H1 (cell line): ENCODE measurements at regions not wholly inside any gene's neighbourhood (a gene's known extent, or its start where the extent isn't known, plus 50 kb on each side); places are given as distances from the start of the nearest gene placed in this dataset.

Experiments used
- CTCF ChIA-PET: fragments of 300-600 bp; sonication (Branson Sonifier 250); formaldehyde crosslinking; loops from one replicate; lab custom pipeline; 2021; ENCODE audit not compliant: partially characterized antibody; lab: Charles Lee
- POLR2A ChIA-PET: fragments of 300-600 bp; sonication (Branson Sonifier 250); formaldehyde crosslinking; loops from one replicate; lab custom pipeline; 2021; ENCODE audit warnings: inconsistent platforms; ENCODE audit not compliant: partially characterized antibody; lab: Charles Lee
- DNase-seq, 2 experiments: peaks; one replicate each; pipeline versions ENCODE4 v3.0.0 to v3.0.0-alpha.2; 2010 to 2022; ENCODE audit warnings: low spot score in 2 of 2, low read depth in 1 of 2, mixed read lengths in 1 of 2
- FAIRE-seq: peaks from 2 replicates; lab custom pipeline; 2011; peaks lifted over from hg19 to GRCh38; lab: Jason Lieb, UNC
- H2AFZ ChIP-seq: 2 replicates; pipeline ENCODE4 v1.8.1; 2012; ENCODE audit warnings: low read length, inconsistent platforms
- H2AK5ac ChIP-seq: 2 replicates; pipeline ENCODE4 v1.6.1; 2013; ENCODE audit warnings: low read depth, low read length
- H2BK120ac ChIP-seq: replicated peaks from 2 replicates; pipeline ENCODE3; 2013; ENCODE audit warnings: low read depth, low read length, inconsistent platforms
- H2BK12ac ChIP-seq: 2 replicates; pipeline ENCODE4 v1.6.1; 2013; ENCODE audit warnings: low read depth, low read length
- H2BK15ac ChIP-seq: 2 replicates; pipeline ENCODE4 v1.6.1; 2013; ENCODE audit warnings: low read length
- H2BK20ac ChIP-seq: 2 replicates; pipeline ENCODE4 v1.6.1; 2013; ENCODE audit warnings: low read length
- H2BK5ac ChIP-seq: 2 replicates; pipeline ENCODE4 v1.6.1; 2013; ENCODE audit warnings: low read depth, low read length
- H3K14ac ChIP-seq: 2 replicates; pipeline ENCODE4 v1.6.1; 2013; ENCODE audit warnings: inconsistent platforms; ENCODE audit not compliant: insufficient read length
- H3K18ac ChIP-seq: 2 replicates; pipeline ENCODE4 v1.6.1; 2013; ENCODE audit warnings: low read length; ENCODE audit errors: extremely low read depth
- H3K23ac ChIP-seq: 2 replicates; pipeline ENCODE4 v1.6.1; 2013; ENCODE audit warnings: inconsistent platforms; ENCODE audit not compliant: insufficient read length
- H3K23me2 ChIP-seq: 2 replicates; pipeline ENCODE4 v1.6.1; 2013; ENCODE audit warnings: low read depth, low read length
- H3K27ac ChIP-seq: 2 replicates; pipeline ENCODE4 v1.6.1; 2011; ENCODE audit warnings: low read depth, low read length, inconsistent platforms
- H3K27me3 ChIP-seq, 4 experiments: replicated peaks in 1 of 4; 1 replicate in 1 of 4; 2 replicates in 3 of 4; pipeline versions ENCODE4 v1.6.1 to v1.8.1; 2011 to 2013; ENCODE audit warnings: low read length in 3 of 4, mild to moderate bottlenecking in 3 of 4, inconsistent platforms in 2 of 4, mixed read lengths in 2 of 4, moderate library complexity in 1 of 4; ENCODE audit not compliant: control insufficient read depth in 3 of 4, insufficient read depth in 3 of 4; ENCODE audit errors: extremely low read depth in 1 of 4
- H3K36me3 ChIP-seq, 4 experiments: 2 replicates each; pipeline versions ENCODE4 v1.6.1 to v1.8.1; 2011 to 2013; ENCODE audit warnings: mild to moderate bottlenecking in 4 of 4, low read length in 3 of 4, moderate library complexity in 2 of 4, control low read depth in 1 of 4, inconsistent platforms in 1 of 4; ENCODE audit not compliant: insufficient read depth in 4 of 4, control insufficient read depth in 2 of 4
- H3K4ac ChIP-seq: replicated peaks from 2 replicates; pipeline ENCODE3; 2013; ENCODE audit warnings: low read length, low read depth, mixed read lengths, inconsistent platforms; ENCODE audit not compliant: insufficient read length
- H3K4me1 ChIP-seq, 4 experiments: replicated peaks in 1 of 4; 1 replicate in 1 of 4; 2 replicates in 3 of 4; pipeline versions ENCODE4 v1.6.1 to v1.8.1; 2011 to 2013; ENCODE audit warnings: low read length in 3 of 4, inconsistent platforms in 2 of 4, mixed read lengths in 1 of 4; ENCODE audit not compliant: insufficient read depth in 4 of 4, control insufficient read depth in 3 of 4
- H3K4me2 ChIP-seq, 2 experiments: 2 replicates each; pipeline versions ENCODE4 v1.6.1 to v1.8.1; 2011 to 2013; ENCODE audit warnings: low read depth in 2 of 2, low read length in 2 of 2, control low read depth in 1 of 2, inconsistent platforms in 1 of 2, mild to moderate bottlenecking in 1 of 2; ENCODE audit not compliant: insufficient read depth in 1 of 2
- H3K4me3 ChIP-seq, 4 experiments: fragments of 200-600, 300-600 bp in 1 of 4; sonication (generic), shearing (Covaris generic), sonication (Bioruptor Twin) in 1 of 4; 2 replicates each; pipeline versions ENCODE4 v1.5.1 to v1.8.1; 2011 to 2016; ENCODE audit warnings: low read length in 4 of 4, low read depth in 3 of 4, control low read depth in 2 of 4, inconsistent platforms in 2 of 4, mild to moderate bottlenecking in 2 of 4, mixed read lengths in 1 of 4, moderate library complexity in 1 of 4; ENCODE audit not compliant: insufficient read depth in 2 of 4; ENCODE audit errors: extremely low read depth in 1 of 4
- H3K56ac ChIP-seq: replicated peaks from 2 replicates; pipeline ENCODE3; 2013; ENCODE audit warnings: low read depth, mild to moderate bottlenecking, mixed read lengths, low read length, inconsistent platforms; ENCODE audit not compliant: insufficient read length
- H3K79me1 ChIP-seq: 2 replicates; pipeline ENCODE4 v1.6.1; 2013; ENCODE audit warnings: low read depth, low read length, control low read depth
- H3K79me2 ChIP-seq, 2 experiments: 2 replicates each; pipeline versions ENCODE4 v1.6.1 to v1.8.1; 2012 to 2013; ENCODE audit warnings: low read length in 2 of 2, mild to moderate bottlenecking in 2 of 2, inconsistent platforms in 1 of 2; ENCODE audit not compliant: insufficient read depth in 2 of 2, control insufficient read depth in 1 of 2
- H3K9ac ChIP-seq, 4 experiments: replicated peaks in 1 of 4; 1 replicate in 1 of 4; 2 replicates in 3 of 4; pipeline versions ENCODE4 v1.6.1 to v1.8.1; 2011 to 2013; ENCODE audit warnings: low read depth in 3 of 4, low read length in 3 of 4, control low read depth in 2 of 4, mild to moderate bottlenecking in 2 of 4, moderate library complexity in 2 of 4, inconsistent platforms in 1 of 4; ENCODE audit errors: extremely low read depth in 1 of 4
- H3K9me3 ChIP-seq, 2 experiments: 2 replicates each; pipeline versions ENCODE4 v1.6.1 to v1.8.1; 2012 to 2013; ENCODE audit warnings: mild to moderate bottlenecking in 2 of 2, moderate library complexity in 2 of 2, control low read depth in 1 of 2, inconsistent platforms in 1 of 2, low read depth in 1 of 2, low read length in 1 of 2, mixed read lengths in 1 of 2; ENCODE audit not compliant: insufficient read depth in 2 of 2
- H4K20me1 ChIP-seq, 2 experiments: replicated peaks in 1 of 2; 2 replicates each; pipeline versions ENCODE3 to v1.8.1; 2011 to 2013; ENCODE audit warnings: inconsistent platforms in 2 of 2, low read length in 2 of 2, mild to moderate bottlenecking in 1 of 2; ENCODE audit not compliant: insufficient read depth in 2 of 2, control insufficient read depth in 1 of 2
- H4K5ac ChIP-seq: 2 replicates; pipeline ENCODE4 v1.6.1; 2013; ENCODE audit warnings: low read length, low read depth, mixed read lengths, inconsistent platforms; ENCODE audit not compliant: insufficient read length
- H4K8ac ChIP-seq: 2 replicates; pipeline ENCODE4 v1.8.0; 2013; ENCODE audit warnings: mild to moderate bottlenecking, moderate library complexity, low read length, inconsistent platforms; ENCODE audit not compliant: insufficient read depth; ENCODE audit errors: extremely low read depth
- H4K91ac ChIP-seq: replicated peaks from 2 replicates; pipeline ENCODE3; 2013; ENCODE audit warnings: low read length, mixed read lengths, inconsistent platforms; ENCODE audit not compliant: insufficient read length
- ATF2 ChIP-seq: IDR thresholded peaks from 2 replicates; pipeline ENCODE4 v1.6.1; 2012; ENCODE audit warnings: low read length, inconsistent platforms
- CBX8 ChIP-seq: fragments of 300-800, 300-1000 bp; sonication (generic); IDR thresholded peaks from 2 replicates; pipeline ENCODE4 v1.7.1; 2016; ENCODE audit warnings: low read depth, low read length, borderline replicate concordance
- GTF2F1 ChIP-seq: IDR thresholded peaks from 2 replicates; pipeline ENCODE4 v1.6.1; 2012; ENCODE audit warnings: low read depth, low read length, improper control_type of control experiment, borderline replicate concordance
- HDAC6 ChIP-seq: IDR thresholded peaks from one replicate; pipeline ENCODE4 v1.7.1; 2012; ENCODE audit warnings: low read depth, mild to moderate bottlenecking, inconsistent platforms, low read length, moderate library complexity
- JUND ChIP-seq: IDR thresholded peaks from 2 replicates; pipeline ENCODE4 v1.6.1; 2011; ENCODE audit warnings: mild to moderate bottlenecking, improper control_type of control experiment, low read length
- KDM4A ChIP-seq: IDR thresholded peaks from one replicate; pipeline ENCODE4 v1.7.1; 2012; ENCODE audit warnings: low read depth, mild to moderate bottlenecking, moderate library complexity, low read length, inconsistent platforms; ENCODE audit not compliant: severe bottlenecking
- MAFK ChIP-seq: IDR thresholded peaks from 2 replicates; pipeline ENCODE4 v1.6.1; 2012; ENCODE audit warnings: low read depth, mild to moderate bottlenecking, improper control_type of control experiment, low read length
- RFX5 ChIP-seq: IDR thresholded peaks from 2 replicates; pipeline ENCODE4 v1.6.1; 2011; ENCODE audit warnings: low read depth, low read length, improper control_type of control experiment, borderline replicate concordance
- SIX5 ChIP-seq: IDR thresholded peaks from 2 replicates; pipeline ENCODE4 v1.6.1; 2011; ENCODE audit warnings: mild to moderate bottlenecking, low read depth, low read length
- TBP ChIP-seq: IDR thresholded peaks from 2 replicates; pipeline ENCODE4 v1.6.1; 2011; ENCODE audit warnings: low read depth, low read length, improper control_type of control experiment
- TCF12 ChIP-seq: IDR thresholded peaks from 2 replicates; pipeline ENCODE4 v1.6.1; 2011; ENCODE audit warnings: low read depth, mild to moderate bottlenecking, low read length
- TEAD4 ChIP-seq: IDR thresholded peaks from 2 replicates; pipeline ENCODE4 v1.6.1; 2012; ENCODE audit warnings: low read depth, low read length, inconsistent platforms, mixed read lengths
- YY1 ChIP-seq: IDR thresholded peaks from 2 replicates; pipeline ENCODE4 v1.6.1; 2011; ENCODE audit warnings: low read depth, mild to moderate bottlenecking, low read length
- WGBS, 2 experiments: shearing (Covaris generic) in 1 of 2; methylation state at CpG; one replicate each; pipeline versions ENCODE4 v1.1.6 to v1.1.7; 2013 to 2015; ENCODE audit warnings: low lambda C conversion rate in 2 of 2, mixed read lengths in 2 of 2, inconsistent platforms in 1 of 2, low coverage in 1 of 2, missing lambda C conversion rate in 1 of 2; ENCODE audit not compliant: insufficient replicate concordance in 2 of 2, insufficient coverage in 1 of 2, insufficient read length in 1 of 2; ENCODE audit errors: extremely low coverage in 1 of 2, missing lambda C conversion rate in 1 of 2; 5-methylcytosine and 5-hydroxymethylcytosine counted together

- Histone ChIP-seq H3K9me3 (no peaks in the 10 kb centered on the region), H3K4me1 (peaks cover 0 to 13% (median 9%) of the 10 kb centered on the region in 4 experiments; a peak in 5 of 7 replicates), H2BK120ac (no peak overlapping the region), H2AK5ac (peak overlapping the region; percentile 65; the same call in 1 of the 2 replicates), H3K9ac (no peak overlapping the region), H3K79me1 (no peaks in the 10 kb centered on the region), H3K27me3 (peaks cover 0 to 2% (median 0%) of the 10 kb centered on the region in 4 experiments; a peak in 2 of 7 replicates), H3K14ac (no peak overlapping the region), H4K20me1 (no peaks in the 10 kb centered on the region), H3K56ac (no peak overlapping the region), H2BK12ac (no peak overlapping the region), H3K36me3 (no peaks in the 10 kb centered on the region), H3K79me2 (no peaks in the 10 kb centered on the region), H2BK5ac (no peak overlapping the region), H3K4me2 (no peak overlapping the region), H3K23me2 (no peaks in the 10 kb centered on the region), H2AFZ (no peak overlapping the region), H2BK15ac (no peak overlapping the region), H4K91ac (peak overlapping the region; percentile 84), H4K8ac (no peak overlapping the region), H3K18ac (no peak overlapping the region; the same call in 1 of the 2 replicates), H3K23ac (no peak overlapping the region), H4K5ac (no peak overlapping the region), H3K4me3 (no peak overlapping the region), H3K4ac (no peak overlapping the region), H2BK20ac (no peak overlapping the region), H3K27ac (no peak overlapping the region)
- CTCF ChIA-PET = interaction anchor here (0.6 to 2.1 kb wide), 3 partner anchors 14 to 254 kb away, joined by 3 to 10 read pairs (median 3); no protein-coding TSS in a partner anchor
- POLR2A ChIA-PET = interaction anchor here (1.0 kb wide), 1 partner anchor 43 kb away, joined by 4 read pairs; no protein-coding TSS in a partner anchor
- DNase-seq (no peak), FAIRE-seq (no peak)
- 94% methylated on average over 10 of the region's 10 CpGs; no CpG with 5 or more reads in 1 of the 2 experiments for WGBS, 2 experiments
- no peak for TF ChIP-seq MAFK
- no peak for TF ChIP-seq RFX5
- TF ChIP-seq ATF2 = no peak
- no peak for TF ChIP-seq SIX5
- TF ChIP-seq YY1 = no peak
- TF ChIP-seq HDAC6 = no peak
- TF ChIP-seq KDM4A = no peak
- TF ChIP-seq CBX8 = no peak
- no peak for TF ChIP-seq JUND
- TF ChIP-seq GTF2F1 = no peak
- TF ChIP-seq TBP = no peak
- no peak for TF ChIP-seq TEAD4
- no peak for TF ChIP-seq TCF12
These were observed 54.9 kb upstream of the HS6ST1 start for GRCh38 chr2:128373451-128374000.
